IMR-90 (cell line): ENCODE measurements at regions not wholly inside any gene's neighbourhood (a gene's known extent, or its start where the extent isn't known, plus 50 kb on each side); places are given as distances from the start of the nearest gene placed in this dataset.

Experiments used
- CEBPB ChIP-seq: IDR thresholded peaks from 2 replicates; pipeline ENCODE4 v1.6.1; 2012; ENCODE audit warnings: low read depth, low read length, improper control_type of control experiment
- MAZ ChIP-seq: IDR thresholded peaks from 2 replicates; pipeline ENCODE4 v1.6.1; 2012; ENCODE audit warnings: low read depth, mild to moderate bottlenecking, low read length, improper control_type of control experiment, moderate library complexity, borderline replicate concordance
- POLR2A ChIP-seq: IDR thresholded peaks from 2 replicates; pipeline ENCODE4 v1.6.1; 2012; ENCODE audit warnings: mild to moderate bottlenecking, low read depth, low read length
- RFX5 ChIP-seq: IDR thresholded peaks from 2 replicates; pipeline ENCODE4 v1.8.0; 2012; ENCODE audit warnings: low read depth, mild to moderate bottlenecking, low read length, moderate library complexity
- TF ChIP-seq, protein P1 (sequence below): conservative IDR thresholded peaks from 2 replicates; pipeline ENCODE4 v1.5.1; 2012; ENCODE audit warnings: mild to moderate bottlenecking, low read depth, low read length, improper control_type of control experiment

- no peak for TF ChIP-seq MAZ
- TF ChIP-seq, protein P1, sequence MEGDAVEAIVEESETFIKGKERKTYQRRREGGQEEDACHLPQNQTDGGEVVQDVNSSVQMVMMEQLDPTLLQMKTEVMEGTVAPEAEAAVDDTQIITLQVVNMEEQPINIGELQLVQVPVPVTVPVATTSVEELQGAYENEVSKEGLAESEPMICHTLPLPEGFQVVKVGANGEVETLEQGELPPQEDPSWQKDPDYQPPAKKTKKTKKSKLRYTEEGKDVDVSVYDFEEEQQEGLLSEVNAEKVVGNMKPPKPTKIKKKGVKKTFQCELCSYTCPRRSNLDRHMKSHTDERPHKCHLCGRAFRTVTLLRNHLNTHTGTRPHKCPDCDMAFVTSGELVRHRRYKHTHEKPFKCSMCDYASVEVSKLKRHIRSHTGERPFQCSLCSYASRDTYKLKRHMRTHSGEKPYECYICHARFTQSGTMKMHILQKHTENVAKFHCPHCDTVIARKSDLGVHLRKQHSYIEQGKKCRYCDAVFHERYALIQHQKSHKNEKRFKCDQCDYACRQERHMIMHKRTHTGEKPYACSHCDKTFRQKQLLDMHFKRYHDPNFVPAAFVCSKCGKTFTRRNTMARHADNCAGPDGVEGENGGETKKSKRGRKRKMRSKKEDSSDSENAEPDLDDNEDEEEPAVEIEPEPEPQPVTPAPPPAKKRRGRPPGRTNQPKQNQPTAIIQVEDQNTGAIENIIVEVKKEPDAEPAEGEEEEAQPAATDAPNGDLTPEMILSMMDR: no peak
- no peak for TF ChIP-seq POLR2A
- no peak for TF ChIP-seq RFX5
- TF ChIP-seq CEBPB: no peak
These were observed 139.2 kb upstream of the VRK2 start for GRCh38 chr2:57907411-57907810.
